Activated CD4-positive, alpha-beta T cell treated with anti-CD3 and anti-CD28 coated beads for 1 hour (primary cell): ENCODE measurements at regions not wholly inside any gene's neighbourhood (a gene's known extent, or its start where the extent isn't known, plus 50 kb on each side); places are given as distances from the start of the nearest gene placed in this dataset.
"Not testable (repeated sequence)": the region's sequence is repeated elsewhere in the genome, so short reads cannot be mapped to it uniquely, and the experiment has no call there.

ENCODE experiments used
- DNase-seq: peaks from one replicate; pipeline ENCODE4 v3.0.0-alpha.2; 2020

DNA sequence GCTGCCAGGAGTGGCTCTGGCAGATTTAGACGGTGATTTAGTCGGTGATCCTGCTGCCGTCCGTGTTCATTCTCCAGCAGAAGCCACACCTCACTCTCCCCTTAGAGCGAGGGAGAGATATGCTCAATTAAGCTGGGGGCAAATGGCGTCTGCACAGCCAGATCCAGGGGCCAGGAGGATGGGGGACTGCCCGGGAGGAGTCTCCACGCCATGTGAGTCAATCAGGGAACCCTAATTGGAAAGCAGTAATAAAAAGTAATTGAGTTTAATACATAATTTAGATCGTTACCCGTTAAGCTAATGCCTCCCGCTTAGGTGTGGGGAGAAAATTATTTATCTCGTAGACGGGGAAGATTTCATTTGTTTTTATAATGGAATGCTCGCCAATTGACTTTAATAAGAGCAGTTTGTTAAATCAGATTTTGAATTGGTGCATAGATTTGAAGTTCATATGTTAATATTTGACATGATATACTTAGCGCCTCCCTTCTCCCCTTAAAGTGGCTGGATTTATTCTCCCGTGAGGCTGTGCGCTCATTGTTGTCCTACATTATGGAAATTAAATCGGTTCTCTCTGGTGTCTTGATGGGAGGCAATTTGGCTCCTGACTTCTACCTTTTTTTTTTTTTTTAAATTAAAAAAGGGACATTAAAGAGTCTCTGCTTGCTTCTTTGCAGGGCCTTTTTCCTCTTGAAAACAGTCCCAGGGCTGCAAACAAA is 104.9 kb upstream of the C14orf180 start:
- DNase-seq: no peak

DNA sequence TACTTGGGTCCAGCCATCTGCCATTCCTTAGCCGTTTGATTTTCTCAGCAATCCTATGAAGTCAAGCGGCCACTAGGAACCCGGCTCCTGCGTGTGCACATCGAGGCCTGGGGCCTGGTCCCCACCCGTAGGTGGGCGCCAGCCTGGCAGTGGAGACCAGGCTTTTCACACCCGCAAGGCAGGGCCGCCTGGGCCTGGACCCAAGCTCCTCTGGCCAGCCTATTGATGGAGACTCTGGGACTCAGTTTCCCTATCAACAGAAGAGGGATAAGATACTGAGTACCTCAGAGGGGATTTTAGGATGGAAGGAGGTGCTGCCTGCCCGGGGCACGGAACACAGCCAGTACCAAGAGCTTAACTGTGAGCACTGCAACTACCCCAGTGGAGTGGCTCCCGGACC is 104.3 kb upstream of the C14orf180 start:
- DNase-seq: no peak

DNA sequence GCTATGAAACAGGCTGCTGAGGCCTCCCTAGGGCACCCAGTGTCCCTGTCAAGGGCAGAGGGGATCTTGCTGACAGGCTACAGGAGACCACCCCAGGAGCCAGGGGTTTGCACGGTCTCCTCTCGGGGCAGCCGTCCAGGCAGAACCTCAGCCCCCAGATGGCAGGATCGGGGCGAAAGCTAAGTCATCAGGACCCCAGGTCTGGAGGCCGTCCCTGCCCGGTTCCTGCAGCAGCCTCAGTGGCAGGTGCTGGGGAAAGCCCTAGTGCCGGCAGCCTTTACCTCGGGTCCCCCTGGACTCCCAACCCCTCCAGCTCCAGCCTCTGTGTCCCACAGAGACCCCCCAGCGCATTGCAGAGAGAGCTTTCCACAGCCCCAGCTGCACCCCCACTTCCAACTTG is 103.8 kb upstream of the C14orf180 start:
- no peak for DNase-seq

DNA sequence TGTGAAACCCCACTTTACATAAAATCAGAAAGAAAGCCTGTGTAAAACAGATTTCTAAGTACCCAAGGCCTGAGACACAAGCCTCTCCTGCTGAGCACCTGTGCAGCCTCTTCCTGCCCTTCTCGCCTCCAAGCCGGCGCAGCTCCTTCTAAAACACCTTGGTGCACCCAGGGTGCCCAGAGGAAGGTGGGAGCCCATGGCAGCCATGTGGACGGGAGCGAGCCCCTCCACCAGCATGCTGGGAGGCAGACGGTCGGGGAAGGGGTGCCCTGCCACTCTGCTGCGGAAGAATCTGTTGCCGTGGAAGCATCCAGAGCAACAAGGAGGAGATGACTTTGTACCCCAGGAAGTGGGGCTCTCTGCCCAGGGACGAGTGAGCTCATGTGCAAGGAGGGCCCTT is 103.1 kb upstream of the C14orf180 start:
- no peak for DNase-seq

DNA sequence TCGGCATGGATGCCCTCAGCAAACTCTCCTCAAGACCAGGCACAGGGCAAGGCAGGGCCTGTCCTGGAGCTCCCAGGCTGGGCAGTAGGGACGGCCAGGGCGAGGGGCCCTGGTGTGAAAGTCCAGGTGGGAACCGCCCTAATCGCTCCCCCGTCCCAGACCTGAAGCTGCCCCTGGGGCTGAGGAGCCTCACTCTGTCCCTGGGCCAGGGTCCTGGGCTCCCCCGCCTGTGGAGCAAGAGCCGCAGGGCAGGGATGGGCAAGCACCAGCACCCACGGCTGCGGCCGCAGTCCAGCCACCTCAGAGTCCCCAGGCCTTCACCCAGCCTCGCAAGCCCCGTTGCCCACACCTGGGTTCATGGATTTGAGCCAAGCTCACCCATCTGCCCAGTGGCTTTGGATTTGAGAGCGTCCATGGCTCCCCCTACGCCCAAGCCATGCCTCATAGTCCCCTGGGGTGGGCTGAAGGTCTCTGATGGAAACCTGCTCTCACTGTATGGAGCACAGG is 102.4 kb upstream of the C14orf180 start:
- DNase-seq: no peak

DNA sequence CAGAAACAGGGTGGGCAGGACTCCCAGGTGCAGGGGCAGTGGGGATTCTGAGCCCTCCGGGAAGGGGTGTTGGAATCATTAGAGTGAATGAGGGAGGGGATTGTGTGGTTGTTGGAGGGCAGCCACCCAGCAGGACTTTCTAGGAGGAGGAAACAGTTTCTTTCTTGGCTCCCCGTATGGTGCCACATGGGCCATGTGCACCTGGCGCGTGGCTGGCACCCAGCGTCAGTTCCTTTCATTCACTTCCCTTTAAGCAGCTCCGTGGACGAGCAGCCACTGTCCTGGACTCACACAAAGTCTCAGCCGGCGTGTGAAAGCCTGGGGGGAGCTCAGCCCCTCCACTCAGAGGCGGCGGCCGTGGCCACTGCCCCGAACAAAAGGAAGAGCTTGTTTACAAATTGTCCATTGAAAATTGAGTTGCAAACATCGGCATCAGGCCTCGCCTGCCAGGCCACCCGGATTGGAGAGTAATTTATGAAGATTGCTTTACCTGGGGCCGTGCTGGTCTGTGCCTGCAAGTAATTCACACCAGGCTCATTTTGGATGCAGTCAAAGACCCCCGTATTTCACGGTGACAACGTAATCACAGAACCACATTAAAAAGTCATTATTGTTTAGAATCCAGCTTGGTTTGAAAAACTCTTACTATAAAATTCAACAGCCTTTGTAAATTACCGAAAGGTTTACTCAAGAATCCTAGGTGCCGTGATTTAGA is 101.7 kb upstream of the C14orf180 start:
- DNase-seq: no peak

DNA sequence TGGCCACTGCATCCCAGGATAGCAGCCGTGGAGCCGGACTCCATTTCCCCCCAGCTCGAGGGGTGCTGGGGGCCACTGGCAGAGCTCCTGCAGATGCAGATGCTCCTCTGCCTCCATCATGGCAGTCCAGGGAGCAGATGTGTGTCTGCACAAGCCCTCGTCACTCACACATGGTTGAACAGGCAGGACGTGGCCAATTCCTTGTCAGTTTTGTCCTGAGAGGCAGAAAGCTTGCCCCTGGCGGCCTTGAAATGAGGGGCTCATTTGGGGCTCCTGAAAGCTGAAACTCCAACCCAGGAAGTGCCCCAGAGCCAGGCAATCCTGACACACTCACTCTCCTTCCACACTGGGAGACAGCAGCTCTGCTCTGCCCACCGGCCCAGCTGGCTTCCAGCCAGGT is 100.9 kb upstream of the C14orf180 start:
- DNase-seq: no peak

DNA sequence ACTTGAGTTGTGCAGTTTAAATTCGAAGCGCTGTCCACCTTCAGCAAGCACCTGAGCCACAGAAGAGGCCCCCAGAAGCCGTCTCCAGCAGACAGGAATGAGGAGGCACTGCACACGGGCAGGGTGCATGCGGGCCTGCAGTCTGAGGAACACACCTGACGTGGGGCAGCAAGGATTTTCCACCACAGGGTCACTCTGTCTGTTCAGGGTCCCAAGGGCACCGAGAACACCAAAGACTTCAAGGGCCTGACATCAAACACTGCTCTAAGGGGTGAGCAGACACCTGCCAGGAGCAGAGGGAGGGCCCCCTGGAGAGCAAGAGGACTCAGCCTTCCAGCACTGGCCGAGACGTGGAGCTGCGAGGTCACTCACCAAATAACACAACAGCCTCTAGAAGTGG is 99.7 kb upstream of the C14orf180 start:
- no peak for DNase-seq

DNA sequence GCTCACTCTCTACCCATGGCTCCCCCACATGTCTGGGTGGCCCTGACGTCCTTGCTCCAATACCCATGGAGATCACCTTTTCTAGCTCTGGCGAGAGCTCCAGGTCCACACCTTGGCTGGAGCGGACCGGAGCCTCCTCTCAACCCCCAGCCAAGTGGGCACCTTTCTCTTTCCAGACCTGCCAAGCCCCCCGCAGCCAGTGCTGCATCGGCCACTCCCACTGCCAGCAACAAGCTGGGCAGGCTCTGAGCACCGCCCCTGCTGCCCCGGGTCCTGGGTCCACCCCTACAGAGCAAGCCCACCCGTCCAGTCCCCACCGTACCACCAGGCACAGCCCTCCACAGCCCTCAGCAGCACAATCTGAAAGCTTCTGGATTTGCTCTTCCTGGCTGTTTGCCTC is 98.2 kb upstream of the C14orf180 start:
- no peak for DNase-seq

DNA sequence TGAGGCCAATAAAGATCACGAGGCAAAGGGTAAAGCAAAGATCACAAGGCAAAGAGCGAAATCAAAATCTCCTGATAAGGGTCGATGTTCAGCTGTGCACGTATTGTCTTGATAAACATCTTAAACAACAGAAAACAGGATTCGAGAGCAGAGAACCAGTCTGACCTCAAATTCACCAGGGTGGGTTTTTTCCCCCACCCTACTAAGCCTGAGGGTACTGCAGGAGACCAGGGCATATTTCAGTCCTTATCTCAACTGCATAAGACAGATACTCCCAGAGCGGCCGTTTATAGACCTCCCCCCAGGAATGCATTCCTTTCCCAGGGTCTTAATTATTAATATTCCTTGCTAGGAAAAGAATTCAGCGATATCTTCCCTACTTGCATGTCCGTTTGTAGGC is 97.5 kb upstream of the C14orf180 start:
- not testable (repeated sequence) for DNase-seq

DNA sequence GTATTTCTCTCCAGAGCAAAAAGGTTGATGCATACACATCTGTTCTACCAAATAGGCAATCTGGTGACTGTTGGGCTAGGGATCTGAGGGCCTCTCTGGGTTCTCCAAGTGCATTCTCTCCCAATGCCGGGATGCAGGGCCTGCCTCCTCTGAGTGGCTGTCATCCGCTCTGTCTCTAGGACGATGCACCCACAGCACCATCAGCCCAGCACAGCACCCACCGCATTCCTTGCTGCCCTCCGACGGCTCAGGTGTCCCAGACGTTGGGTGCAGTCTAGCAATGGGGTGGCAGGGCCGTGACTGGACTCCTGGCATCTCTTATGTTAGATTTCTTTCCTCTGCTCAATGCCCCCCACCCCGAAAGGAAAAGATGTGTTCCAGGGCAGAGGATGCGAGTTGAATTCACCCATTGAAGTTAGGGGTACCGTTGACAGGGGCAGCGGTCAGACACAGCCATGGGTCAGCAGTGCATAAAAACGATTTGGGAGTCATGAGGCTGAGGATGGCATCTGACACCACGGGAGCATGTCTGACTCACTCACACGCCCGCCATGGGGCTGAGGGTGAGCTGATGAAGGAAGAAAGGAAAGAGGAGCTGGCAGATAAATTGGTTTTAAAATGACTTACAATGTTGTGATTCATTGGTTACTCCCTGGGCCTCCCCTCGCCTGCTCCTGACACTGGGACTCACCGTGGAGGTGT is 93.2 kb upstream of the C14orf180 start:
- DNase-seq: no peak

DNA sequence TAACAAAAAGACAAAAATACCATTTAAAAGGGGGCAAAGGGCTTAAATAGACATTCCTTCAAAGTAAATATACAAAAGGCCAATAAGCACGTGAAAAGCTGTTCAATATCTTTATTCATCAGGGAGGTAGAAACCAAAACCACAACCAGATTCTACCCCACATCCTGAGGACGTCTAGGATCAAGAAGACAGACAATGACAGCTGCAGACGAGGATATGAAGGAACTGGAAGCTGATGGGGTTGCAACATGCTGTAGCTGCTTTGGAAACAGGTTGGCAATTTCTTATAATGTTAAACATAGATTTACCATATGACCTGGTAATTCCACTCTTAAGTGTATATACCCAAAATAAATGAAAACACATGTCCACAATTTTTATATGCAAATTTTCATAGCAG is 85.1 kb upstream of the C14orf180 start:
- DNase-seq: no peak

DNA sequence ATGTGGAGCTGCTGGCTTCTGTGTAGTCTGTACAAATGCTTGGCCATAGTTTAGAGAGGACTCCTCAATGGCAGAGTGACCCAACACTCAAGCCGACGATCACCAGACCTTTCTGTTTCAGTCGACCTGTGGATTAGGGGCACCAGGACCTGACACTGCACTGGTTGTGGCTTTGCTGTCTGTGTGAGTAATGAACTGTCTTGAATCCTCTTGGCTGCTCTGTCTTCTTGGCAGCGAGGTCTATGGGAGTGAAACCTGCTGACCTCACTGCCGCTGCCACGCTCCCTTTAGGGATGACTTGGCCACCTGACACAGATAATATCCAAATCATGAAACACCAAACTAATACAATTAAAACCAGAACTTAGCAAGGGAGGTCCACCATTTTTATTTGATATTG is 83.5 kb upstream of the C14orf180 start:
- no peak for DNase-seq

DNA sequence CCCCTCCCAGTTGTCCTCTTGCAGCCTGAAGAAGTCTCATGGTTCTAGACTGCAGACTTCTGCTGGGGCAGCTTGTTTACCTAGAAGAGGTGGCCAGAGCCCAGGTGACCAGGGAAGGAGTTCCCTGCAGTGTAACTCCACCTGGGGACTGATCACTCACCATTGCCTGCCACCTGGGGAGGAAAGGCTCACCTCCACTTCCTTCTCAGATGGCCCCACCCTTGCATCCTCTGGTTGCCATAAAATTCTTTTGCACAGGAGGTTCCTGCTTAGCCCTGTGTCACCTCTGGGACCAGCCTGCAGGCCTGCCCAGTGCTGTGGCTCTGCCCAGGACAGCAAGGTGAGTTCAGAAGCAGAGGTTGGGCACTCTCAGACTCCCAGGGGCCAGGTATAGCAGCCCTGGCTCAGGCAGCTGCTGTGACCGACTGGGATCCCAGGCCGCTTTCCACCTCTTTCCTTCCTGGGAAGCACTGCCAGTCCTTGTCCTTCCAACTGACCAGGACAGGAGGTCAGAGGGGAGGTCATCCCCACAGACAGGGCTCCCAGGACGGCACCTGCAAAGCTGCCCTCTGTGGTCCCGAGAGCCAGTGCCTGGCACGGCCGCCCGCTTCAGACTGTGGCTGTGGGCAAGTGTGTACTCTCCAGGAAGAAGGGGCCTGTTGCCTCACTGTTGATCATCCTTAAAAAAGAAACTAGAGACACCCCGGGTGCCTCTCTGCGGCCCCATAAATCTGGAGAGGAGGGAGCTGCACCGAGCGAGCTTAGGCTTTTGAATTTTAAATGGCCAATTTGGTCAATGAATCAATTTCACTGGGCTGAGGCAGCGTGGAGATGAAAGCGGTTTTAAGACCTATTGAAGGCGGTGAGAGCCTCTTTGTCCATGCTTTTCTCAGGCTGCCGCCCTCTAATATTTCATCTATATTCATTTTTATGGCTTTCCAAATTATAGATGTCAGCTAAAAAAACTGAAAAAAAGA is 79.5 kb upstream of the C14orf180 start:
- DNase-seq: no peak

DNA sequence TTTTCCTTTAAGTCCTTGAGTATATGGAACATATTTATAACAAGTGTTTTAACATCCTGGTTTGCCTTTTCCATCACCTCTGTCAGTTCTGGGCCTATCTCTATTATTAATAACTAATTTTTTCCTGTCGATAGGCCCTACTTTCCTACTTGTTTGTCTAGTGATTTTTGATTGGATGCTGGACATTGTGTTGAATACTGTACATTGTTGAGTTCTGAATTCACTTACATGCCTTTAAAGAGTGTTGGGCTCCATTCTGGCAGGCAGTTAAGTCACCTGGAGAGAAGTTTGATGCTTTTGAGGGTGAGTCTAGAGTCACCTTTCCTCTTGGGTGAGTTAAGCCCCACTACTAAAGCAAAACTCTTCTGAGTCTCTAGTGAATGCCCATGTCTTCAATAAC is 77.5 kb upstream of the C14orf180 start:
- no peak for DNase-seq

DNA sequence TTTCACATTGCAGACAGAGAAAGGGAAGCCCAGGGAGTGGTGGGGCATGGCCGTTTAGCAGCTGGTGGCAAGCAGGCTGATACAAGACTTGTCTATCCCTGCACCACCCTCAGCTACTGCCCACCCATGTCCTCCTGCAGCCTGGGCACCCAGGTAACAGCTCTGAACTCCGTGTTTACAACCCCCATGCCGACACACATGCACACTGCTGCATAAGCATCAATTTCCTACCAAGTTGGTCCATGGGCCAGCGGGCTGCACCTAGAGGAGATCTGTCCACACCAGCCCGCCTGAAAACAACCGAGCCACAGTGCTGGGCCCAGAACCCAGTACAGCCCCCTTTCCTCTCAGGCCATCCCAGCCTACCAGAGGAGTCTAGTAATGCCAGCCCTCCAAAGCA is 75.9 kb upstream of the C14orf180 start:
- no peak for DNase-seq

DNA sequence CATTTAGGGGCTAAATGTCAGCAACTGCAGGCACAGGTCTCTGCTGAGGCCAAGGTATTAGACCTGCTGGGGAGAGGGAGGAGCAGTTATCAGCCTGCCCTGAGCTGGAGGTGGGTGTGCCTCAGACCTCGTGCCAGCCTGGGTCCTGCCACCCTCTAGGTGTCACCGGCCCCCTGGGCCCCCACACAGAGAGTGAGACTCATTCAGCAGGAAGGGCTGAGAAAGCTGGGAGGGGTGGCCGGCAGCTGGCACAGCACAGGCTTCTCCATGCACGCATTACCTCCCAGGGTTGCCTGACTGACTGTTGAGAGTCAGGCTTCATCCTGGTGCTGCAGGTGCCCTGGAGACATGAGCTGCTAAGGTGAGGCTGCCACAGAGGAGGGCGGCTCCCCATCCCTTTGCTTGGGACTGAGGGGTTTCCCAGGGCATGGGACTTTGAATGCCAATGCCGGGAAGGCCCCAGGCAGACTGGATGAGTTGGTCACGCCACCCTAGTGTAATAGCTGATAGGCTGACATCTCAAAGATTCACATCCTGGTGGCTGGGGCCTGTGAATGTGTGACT is 75.3 kb upstream of the C14orf180 start:
- peak; percentile 2 for DNase-seq

DNA sequence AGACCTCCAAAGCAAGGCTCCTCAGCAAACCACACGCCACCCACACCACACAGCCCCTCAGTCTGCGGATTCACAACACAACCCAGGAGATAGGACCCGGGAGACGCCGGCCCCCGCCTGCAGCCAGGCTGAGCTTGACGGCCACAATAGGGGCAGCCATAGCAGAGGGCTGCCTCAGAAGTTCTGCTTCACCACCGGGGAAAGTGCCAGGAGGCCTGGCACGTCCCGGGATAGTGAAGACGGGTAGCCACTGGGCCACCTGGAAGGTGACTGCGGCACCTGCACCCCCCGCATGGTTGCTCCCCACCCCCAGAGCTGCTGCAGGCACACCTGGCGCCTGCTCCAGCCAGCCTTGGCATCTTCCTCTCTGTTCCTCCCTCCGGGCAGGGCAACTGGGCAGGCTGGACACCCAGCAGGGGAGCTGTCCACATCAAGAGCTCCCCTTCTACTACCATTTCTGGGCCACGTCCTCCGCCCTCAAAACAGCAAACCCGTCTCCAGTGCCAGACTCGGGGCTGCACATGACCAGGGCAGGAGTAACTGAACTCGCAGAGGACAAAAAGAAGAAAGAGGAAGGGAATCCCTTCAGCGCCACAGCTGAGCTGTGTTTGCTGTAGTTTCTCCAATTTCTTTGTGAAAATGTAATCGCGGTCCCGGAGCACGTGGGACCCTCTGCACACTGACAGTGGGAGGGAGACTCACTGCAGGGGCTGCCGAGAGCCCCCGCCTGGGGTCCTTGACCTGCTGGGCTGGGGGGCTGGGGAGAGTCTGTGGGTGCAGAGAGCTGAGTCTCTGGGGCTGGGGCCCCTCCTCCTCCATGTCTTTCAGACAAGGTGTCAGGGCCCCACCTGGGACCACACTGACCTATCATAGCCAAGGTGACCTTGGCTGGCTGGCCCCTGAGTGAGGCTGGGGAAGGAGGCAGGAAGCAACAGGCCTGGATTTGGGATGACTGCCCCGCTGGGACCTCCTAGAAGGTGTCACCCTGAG is 74.2 kb upstream of the C14orf180 start:
- DNase-seq: no peak

DNA sequence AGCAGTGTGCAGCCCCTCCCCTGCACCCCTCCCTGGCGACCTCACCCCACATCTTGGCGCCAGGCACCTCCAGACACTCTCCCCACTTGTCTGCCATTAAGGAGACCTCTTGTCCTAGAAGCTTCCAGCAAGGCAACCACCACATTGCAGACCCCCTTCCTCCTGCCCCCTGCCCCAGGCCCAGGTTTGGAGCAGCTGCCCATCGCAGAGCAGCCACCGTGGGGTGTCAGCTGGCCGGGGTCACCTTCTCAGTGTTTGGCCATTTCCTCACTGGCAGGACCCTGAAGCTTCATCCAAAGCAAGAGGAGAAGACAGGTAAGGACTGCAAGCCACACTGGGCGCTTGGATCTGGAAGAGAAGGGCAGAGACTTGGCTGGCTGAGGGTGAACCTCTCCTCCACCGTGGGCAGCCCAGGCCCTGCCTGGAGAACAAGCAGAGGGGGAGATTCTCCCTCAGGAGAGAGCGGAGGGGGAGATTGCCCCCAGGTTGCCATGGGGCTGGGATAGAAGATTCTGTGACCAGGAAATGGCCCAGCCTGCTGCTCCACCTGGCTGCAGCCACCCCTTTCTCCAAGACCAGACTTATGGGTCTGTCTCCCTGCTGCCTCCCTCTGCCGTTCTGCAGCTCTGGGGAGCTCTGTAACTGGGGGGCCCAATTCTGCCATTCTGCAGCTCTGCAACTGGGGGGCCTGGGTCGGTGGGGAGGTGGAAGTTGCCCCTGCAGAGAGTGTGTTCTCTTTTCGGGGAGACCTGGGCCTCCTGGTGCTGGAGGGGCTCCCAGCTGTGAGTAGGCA is 72.9 kb upstream of the C14orf180 start:
- DNase-seq: no peak

DNA sequence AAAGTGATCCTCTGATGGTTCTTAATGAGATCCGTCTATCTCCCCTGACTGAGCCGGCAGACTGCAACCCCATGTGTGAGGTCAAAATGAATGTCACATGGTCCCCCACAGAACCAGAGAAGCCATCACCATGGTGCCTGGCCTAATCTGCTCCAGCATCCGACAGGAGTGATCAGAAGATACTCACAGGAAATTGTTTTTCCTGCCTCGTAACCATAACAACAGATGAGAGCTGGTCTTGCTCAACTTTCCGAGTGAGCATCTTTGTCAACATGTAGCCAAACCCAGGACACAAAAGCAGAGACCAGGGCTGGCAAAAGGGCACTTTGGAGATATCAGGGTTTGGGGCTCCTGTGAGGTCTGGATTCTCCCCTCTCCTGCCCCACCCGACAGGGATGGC is 72.1 kb upstream of the C14orf180 start:
- DNase-seq: no peak
